ENCODE measurements at regions not wholly inside any gene's neighbourhood (a gene's known extent, or its start where the extent isn't known, plus 50 kb on each side); places are given as distances from the start of the nearest gene placed in this dataset.
"Not testable (repeated sequence)": the region's sequence is repeated elsewhere in the genome, so short reads cannot be mapped to it uniquely, and the experiment has no call there.

- no peak for DNase-seq (ENCODE audit: low read depth)
These were observed 185.8 kb upstream of the UBE3A start for GRCh38 chr15:25624504-25625177.

GRCh38 chr15:25623708-25624107 lies 184.9 kb upstream of the UBE3A start:
- no peak for DNase-seq (ENCODE audit: low read depth)

GRCh38 chr15:25620466-25620865 lies 181.6 kb upstream of the UBE3A start:
- no peak for DNase-seq (ENCODE audit: low read depth)

- no peak for DNase-seq (ENCODE audit: low read depth)
These were observed 180.9 kb upstream of the UBE3A start for GRCh38 chr15:25619761-25620160.

- DNase-seq (ENCODE audit: low read depth), result no peak
These were observed 180.3 kb upstream of the UBE3A start for GRCh38 chr15:25619076-25619475.

GRCh38 chr15:25618161-25618560 lies 179.3 kb upstream of the UBE3A start:
- no peak for DNase-seq (ENCODE audit: low read depth)

- DNase-seq (ENCODE audit: low read depth), result no peak
These were observed 177.6 kb upstream of the UBE3A start for GRCh38 chr15:25616471-25616870.

GRCh38 chr15:25613134-25613533 lies 174.3 kb upstream of the UBE3A start:
- DNase-seq (ENCODE audit: low read depth), result no peak

- no peak for DNase-seq (ENCODE audit: low read depth)
These were observed 172.8 kb upstream of the UBE3A start for GRCh38 chr15:25611603-25612002.

- no peak for DNase-seq (ENCODE audit: low read depth)
These were observed 170.5 kb upstream of the UBE3A start for GRCh38 chr15:25609371-25609770.

- DNase-seq (ENCODE audit: low read depth), result no peak
These were observed 170.1 kb upstream of the UBE3A start for GRCh38 chr15:25608926-25609325.

GRCh38 chr15:25605151-25605550 lies 166.3 kb upstream of the UBE3A start:
- DNase-seq (ENCODE audit: low read depth), result no peak

GRCh38 chr15:25600751-25601150 lies 161.9 kb upstream of the UBE3A start:
- DNase-seq (ENCODE audit: low read depth), result no peak

GRCh38 chr15:25597571-25597970 lies 158.7 kb upstream of the UBE3A start:
- no peak for DNase-seq (ENCODE audit: low read depth)

GRCh38 chr15:25596644-25597562 lies 158.1 kb upstream of the UBE3A start:
- no peak for DNase-seq (ENCODE audit: low read depth)

GRCh38 chr15:25587616-25588340 lies 149.0 kb upstream of the UBE3A start:
- no peak for DNase-seq (ENCODE audit: low read depth)

GRCh38 chr15:25582886-25583285 lies 144.1 kb upstream of the UBE3A start:
- no peak for DNase-seq (ENCODE audit: low read depth)

GRCh38 chr15:25579127-25579526 lies 140.3 kb upstream of the UBE3A start:
- DNase-seq (ENCODE audit: low read depth), result no peak

- DNase-seq (ENCODE audit: low read depth), result no peak
These were observed 133.4 kb upstream of the UBE3A start for GRCh38 chr15:25572191-25572590.

GRCh38 chr15:25568751-25569150 lies 129.9 kb upstream of the UBE3A start:
- no peak for DNase-seq (ENCODE audit: low read depth)

GRCh38 chr15:25566545-25566944 lies 127.7 kb upstream of the UBE3A start:
- DNase-seq (ENCODE audit: low read depth), result not testable (repeated sequence)

- DNase-seq (ENCODE audit: low read depth), result no peak
These were observed 126.8 kb upstream of the UBE3A start for GRCh38 chr15:25565470-25566264.

All from HS-5 (cell line).